Stromal cell of bone marrow (primary cell): ENCODE measurements at regions not wholly inside any gene's neighbourhood (a gene's known extent, or its start where the extent isn't known, plus 50 kb on each side); places are given as distances from the start of the nearest gene placed in this dataset.

Experiments used
- DNase-seq: peaks from one replicate; pipeline ENCODE4 v3.0.0-alpha.2; 2012; ENCODE audit warnings: low read depth

- DNase-seq, result no peak
These were observed 196.6 kb downstream of the RAB11FIP4 start for GRCh38 chr17:31588034-31588433.
